Adrenal gland (tissue), 9 donors: ENCODE measurements at regions not wholly inside any gene's neighbourhood (a gene's known extent, or its start where the extent isn't known, plus 50 kb on each side); places are given as distances from the start of the nearest gene placed in this dataset.
A peak's percentile ranks its signal among the peaks of the same experiment; 100 is the strongest.

Experiments used
- DNase-seq, 7 donors: peaks; one replicate each; pipeline ENCODE4 v3.0.0-alpha.2; 2019 to 2020
- H3K27ac ChIP-seq, 5 donors: fragments of 200-600 bp; sonication (generic) in 4 of 5; 1 replicate in 3 of 5; 2 replicates in 2 of 5; pipeline versions ENCODE4 v1.5.1 to v1.8.0; 2016 to 2020; ENCODE audit warnings: mild to moderate bottlenecking in 1 of 5
- H3K27me3 ChIP-seq: fragments of 200-600 bp; 2 replicates; pipeline ENCODE4 v1.8.0; 2021
- H3K36me3 ChIP-seq, 2 donors: fragments of 200-600 bp; replicated peaks in 1 of 2; 1 replicate in 1 of 2; 2 replicates in 1 of 2; pipeline versions ENCODE4 v1.5.1 to v1.8.0; 2018 to 2022
- H3K4me1 ChIP-seq, 2 donors: fragments of 200-600 bp; replicated peaks in 1 of 2; 1 replicate in 1 of 2; 2 replicates in 1 of 2; pipeline versions ENCODE4 v1.5.1 to v1.8.0; 2018 to 2021
- H3K4me3 ChIP-seq, 4 donors: fragments of 200-600 bp; sonication (generic) in 3 of 4; one replicate each; pipeline ENCODE4 v1.5.1; 2016 to 2018
- H3K9me3 ChIP-seq, 3 donors: fragments of 200-600 bp; sonication (generic) in 1 of 3; replicated peaks in 1 of 3; 1 replicate in 2 of 3; 2 replicates in 1 of 3; pipeline versions ENCODE4 v1.5.1 to v1.8.0; 2016 to 2021
- POLR2A ChIP-seq, 2 donors: fragments of 450-650 bp; IDR thresholded peaks; one replicate each; pipeline ENCODE4 v1.6.1; 2017; ENCODE audit warnings: antibody characterized with exemption in 2 of 2, mild to moderate bottlenecking in 2 of 2, moderate library complexity in 1 of 2
- WGBS, 4 donors: extraction: QIAGEN DNeasy Blood & Tissue Kit in 2 of 4; methylation state at CpG; one replicate each; pipeline versions ENCODE4 v1.1.5 to v1.1.7; 2013 to 2017; 5-methylcytosine and 5-hydroxymethylcytosine counted together
- intact Hi-C, 2 donors: fragments of 100-400 bp; cut with DNase I; formaldehyde crosslinking; loops; one replicate each; pipeline versions ENCODE4 v1.14.1 to v1.15.0; 2022 to 2023
- TF ChIP-seq, protein P1 (sequence below), 6 experiments: fragments of 450-650 bp in 4 of 6; fragments of 200-600 bp in 2 of 6; sonication (generic) in 1 of 6; IDR thresholded peaks; 1 replicate in 5 of 6; 2 replicates in 1 of 6; pipeline versions ENCODE4 v1.5.1 to v1.8.0; 2016 to 2021; ENCODE audit warnings: antibody characterized with exemption in 6 of 6, mild to moderate bottlenecking in 2 of 6, moderate library complexity in 1 of 6
- donor health status: healthy with polysubstance abuse.
- donor health status: Bipolar disorder and iron deficiency.
- donor health status: DM: yes; HTN: yes; CAD: no.
- donor health status: DM: no; HTN: no; CAD: no.
- donor health status: DM: no; HTN: no; CAD: no.

GRCh38 chr5:54659700-54660131 is 142.2 kb downstream of the SNX18 start:
- H3K9me3 ChIP-seq, result no peaks in the 10 kb centered on the region
- H3K27ac ChIP-seq, result no peak overlapping the region
- H3K36me3 ChIP-seq, result no peaks in the 10 kb centered on the region
- no peak for DNase-seq
- H3K4me3 ChIP-seq, result no peak overlapping the region
- peaks cover 0 to 13% of the 10 kb centered on the region in 2 donors for H3K4me1 ChIP-seq
- WGBS, 4 donors, result 86 to 96% (median 92%) methylated on average over 5 of the region's 5 CpGs
- TF ChIP-seq, protein P1, sequence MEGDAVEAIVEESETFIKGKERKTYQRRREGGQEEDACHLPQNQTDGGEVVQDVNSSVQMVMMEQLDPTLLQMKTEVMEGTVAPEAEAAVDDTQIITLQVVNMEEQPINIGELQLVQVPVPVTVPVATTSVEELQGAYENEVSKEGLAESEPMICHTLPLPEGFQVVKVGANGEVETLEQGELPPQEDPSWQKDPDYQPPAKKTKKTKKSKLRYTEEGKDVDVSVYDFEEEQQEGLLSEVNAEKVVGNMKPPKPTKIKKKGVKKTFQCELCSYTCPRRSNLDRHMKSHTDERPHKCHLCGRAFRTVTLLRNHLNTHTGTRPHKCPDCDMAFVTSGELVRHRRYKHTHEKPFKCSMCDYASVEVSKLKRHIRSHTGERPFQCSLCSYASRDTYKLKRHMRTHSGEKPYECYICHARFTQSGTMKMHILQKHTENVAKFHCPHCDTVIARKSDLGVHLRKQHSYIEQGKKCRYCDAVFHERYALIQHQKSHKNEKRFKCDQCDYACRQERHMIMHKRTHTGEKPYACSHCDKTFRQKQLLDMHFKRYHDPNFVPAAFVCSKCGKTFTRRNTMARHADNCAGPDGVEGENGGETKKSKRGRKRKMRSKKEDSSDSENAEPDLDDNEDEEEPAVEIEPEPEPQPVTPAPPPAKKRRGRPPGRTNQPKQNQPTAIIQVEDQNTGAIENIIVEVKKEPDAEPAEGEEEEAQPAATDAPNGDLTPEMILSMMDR (IDR thresholded peaks at IDR 0.05), result no peak
- no peak for TF ChIP-seq POLR2A (IDR thresholded peaks at IDR 0.05)
- no peaks in the 10 kb centered on the region for H3K27me3 ChIP-seq
- intact Hi-C loops, result loop anchor here in 1 of 2 donors (10.0 kb wide), 1 partner anchor 145 kb away; the partner anchor contains the start of gene SNX18

DNA sequence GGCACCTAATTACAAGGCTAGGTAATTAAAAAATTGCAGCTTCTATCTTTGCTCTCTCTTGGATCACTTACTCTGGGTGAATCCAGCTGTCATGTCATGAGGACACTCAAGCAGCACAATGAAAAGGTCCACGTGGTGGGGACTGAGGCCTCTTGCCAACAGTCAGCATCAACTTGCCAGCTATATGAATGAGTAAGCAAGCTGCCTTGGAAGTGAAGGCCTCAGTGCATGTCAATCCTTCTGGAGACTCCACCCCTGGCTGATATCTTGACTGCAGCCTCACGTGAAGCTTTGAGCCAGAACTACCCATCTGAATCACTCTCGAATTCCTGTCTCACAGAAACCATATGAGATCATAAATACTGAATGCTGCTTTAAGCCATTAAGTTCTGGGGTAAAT is 140.5 kb downstream of the SNX18 start:
- DNase-seq, result peak in 3 of 7 donors; percentile 54 to 92 (median 61)
- no peak overlapping the region for H3K4me3 ChIP-seq
- no peaks in the 10 kb centered on the region for H3K9me3 ChIP-seq
- H3K4me1 ChIP-seq, result no peaks in the 10 kb centered on the region
- no peaks in the 10 kb centered on the region for H3K36me3 ChIP-seq
- 58 to 94% (median 77%) methylated on average over 3 of the region's 3 CpGs for WGBS, 4 donors
- H3K27me3 ChIP-seq, result no peaks in the 10 kb centered on the region
- no peak for TF ChIP-seq POLR2A (IDR thresholded peaks at IDR 0.05)
- TF ChIP-seq, protein P1 (IDR thresholded peaks at IDR 0.05), result no peak
- H3K27ac ChIP-seq, result no peak overlapping the region
- intact Hi-C loops, result no loop called here

GRCh38 chr5:54656261-54656728 is 138.7 kb downstream of the SNX18 start:
- DNase-seq, result no peak
- no peak overlapping the region for H3K4me3 ChIP-seq
- peaks cover 0 to 5% of the 10 kb centered on the region in 2 donors for H3K4me1 ChIP-seq
- no peaks in the 10 kb centered on the region for H3K27me3 ChIP-seq
- no peak overlapping the region for H3K27ac ChIP-seq
- 40 to 66% (median 59%) methylated on average over 2 of the region's 2 CpGs for WGBS, 4 donors
- TF ChIP-seq, protein P1 (IDR thresholded peaks at IDR 0.05), result no peak
- TF ChIP-seq POLR2A (IDR thresholded peaks at IDR 0.05), result no peak
- no peaks in the 10 kb centered on the region for H3K36me3 ChIP-seq
- intact Hi-C loops, result no loop called here
- no peaks in the 10 kb centered on the region for H3K9me3 ChIP-seq

DNA sequence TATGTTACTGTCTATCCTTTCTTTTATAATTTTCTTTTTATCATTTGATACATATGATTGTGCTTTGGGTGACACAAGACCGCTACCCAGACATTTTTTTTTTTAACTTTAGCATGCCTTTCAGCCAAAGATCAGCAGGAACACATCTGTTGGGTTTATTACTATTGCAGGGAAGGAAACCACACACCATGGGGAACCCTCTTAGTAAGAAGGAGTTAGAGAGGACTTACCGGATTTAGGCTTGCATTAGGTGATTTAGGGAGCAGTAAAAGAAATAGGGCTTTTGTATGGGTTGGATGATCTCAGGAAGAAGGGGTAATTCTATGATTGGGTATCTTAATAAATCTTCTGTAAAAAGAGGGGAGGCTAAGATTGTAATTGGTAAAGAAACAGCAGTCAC is 138.2 kb downstream of the SNX18 start:
- no peak for DNase-seq
- Histone ChIP-seq H3K9me3 (no peaks in the 10 kb centered on the region), H3K36me3 (no peaks in the 10 kb centered on the region), H3K4me1 (peaks cover 0 to 5% of the 10 kb centered on the region in 2 donors), H3K27ac (no peak overlapping the region), H3K27me3 (no peaks in the 10 kb centered on the region), H3K4me3 (no peak overlapping the region)
- intact Hi-C loops, result no loop called here
- no peak for TF ChIP-seq POLR2A (IDR thresholded peaks at IDR 0.05)
- TF ChIP-seq, protein P1 (IDR thresholded peaks at IDR 0.05), result no peak
- 90 to 97% (median 94%) methylated on average over 2 of the region's 2 CpGs for WGBS, 4 donors
